ENCODE measurements at regions not wholly inside any gene's neighbourhood (a gene's known extent, or its start where the extent isn't known, plus 50 kb on each side); places are given as distances from the start of the nearest gene placed in this dataset.
"Not testable (repeated sequence)": the region's sequence is repeated elsewhere in the genome, so short reads cannot be mapped to it uniquely, and the experiment has no call there.

- intact Hi-C loops (cut with DNase I; ENCODE audit: low total_unique reads) = no loop called here
- DNase-seq (ENCODE audit: low spot score in 2 of 2) = no peak
- WGBS, 2 donors = 25 to 42% methylated on average over 2 of the region's 2 CpGs
- no peak overlapping the region for H3K4me3 ChIP-seq (ENCODE audit: low read depth, poor library complexity, severe bottlenecking)
- TF ChIP-seq POLR2A (IDR thresholded peaks at IDR 0.05) = no peak
- TF ChIP-seq, protein P1, sequence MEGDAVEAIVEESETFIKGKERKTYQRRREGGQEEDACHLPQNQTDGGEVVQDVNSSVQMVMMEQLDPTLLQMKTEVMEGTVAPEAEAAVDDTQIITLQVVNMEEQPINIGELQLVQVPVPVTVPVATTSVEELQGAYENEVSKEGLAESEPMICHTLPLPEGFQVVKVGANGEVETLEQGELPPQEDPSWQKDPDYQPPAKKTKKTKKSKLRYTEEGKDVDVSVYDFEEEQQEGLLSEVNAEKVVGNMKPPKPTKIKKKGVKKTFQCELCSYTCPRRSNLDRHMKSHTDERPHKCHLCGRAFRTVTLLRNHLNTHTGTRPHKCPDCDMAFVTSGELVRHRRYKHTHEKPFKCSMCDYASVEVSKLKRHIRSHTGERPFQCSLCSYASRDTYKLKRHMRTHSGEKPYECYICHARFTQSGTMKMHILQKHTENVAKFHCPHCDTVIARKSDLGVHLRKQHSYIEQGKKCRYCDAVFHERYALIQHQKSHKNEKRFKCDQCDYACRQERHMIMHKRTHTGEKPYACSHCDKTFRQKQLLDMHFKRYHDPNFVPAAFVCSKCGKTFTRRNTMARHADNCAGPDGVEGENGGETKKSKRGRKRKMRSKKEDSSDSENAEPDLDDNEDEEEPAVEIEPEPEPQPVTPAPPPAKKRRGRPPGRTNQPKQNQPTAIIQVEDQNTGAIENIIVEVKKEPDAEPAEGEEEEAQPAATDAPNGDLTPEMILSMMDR (IDR thresholded peaks at IDR 0.05) = no peak
These were observed 398.1 kb upstream of the ARPP21 start for GRCh38 chr3:35241236-35241635.

GRCh38 chr3:35254917-35255316 lies 384.4 kb upstream of the ARPP21 start:
- 19 to 41% methylated on average over 4 of the region's 4 CpGs for WGBS, 2 donors
- TF ChIP-seq, protein P1 (IDR thresholded peaks at IDR 0.05) = no peak
- H3K4me3 ChIP-seq (ENCODE audit: low read depth, poor library complexity, severe bottlenecking) = no peak overlapping the region
- intact Hi-C loops (cut with DNase I; ENCODE audit: low total_unique reads) = no loop called here
- no peak for DNase-seq (ENCODE audit: low spot score in 2 of 2)

GRCh38 chr3:35257641-35258040 lies 381.7 kb upstream of the ARPP21 start:
- no peak for DNase-seq (ENCODE audit: low spot score in 2 of 2)
- no peak overlapping the region for H3K4me3 ChIP-seq (ENCODE audit: low read depth, poor library complexity, severe bottlenecking)
- TF ChIP-seq, protein P1 (IDR thresholded peaks at IDR 0.05) = no peak
- TF ChIP-seq POLR2A (IDR thresholded peaks at IDR 0.05) = no peak
- intact Hi-C loops (cut with DNase I; ENCODE audit: low total_unique reads) = no loop called here

GRCh38 chr3:35262406-35262805 lies 376.9 kb upstream of the ARPP21 start:
- H3K4me3 ChIP-seq (ENCODE audit: low read depth, poor library complexity, severe bottlenecking) = no peak overlapping the region
- DNase-seq (ENCODE audit: low spot score in 2 of 2) = no peak
- TF ChIP-seq POLR2A (IDR thresholded peaks at IDR 0.05) = no peak
- intact Hi-C loops (cut with DNase I; ENCODE audit: low total_unique reads) = no loop called here

DNA sequence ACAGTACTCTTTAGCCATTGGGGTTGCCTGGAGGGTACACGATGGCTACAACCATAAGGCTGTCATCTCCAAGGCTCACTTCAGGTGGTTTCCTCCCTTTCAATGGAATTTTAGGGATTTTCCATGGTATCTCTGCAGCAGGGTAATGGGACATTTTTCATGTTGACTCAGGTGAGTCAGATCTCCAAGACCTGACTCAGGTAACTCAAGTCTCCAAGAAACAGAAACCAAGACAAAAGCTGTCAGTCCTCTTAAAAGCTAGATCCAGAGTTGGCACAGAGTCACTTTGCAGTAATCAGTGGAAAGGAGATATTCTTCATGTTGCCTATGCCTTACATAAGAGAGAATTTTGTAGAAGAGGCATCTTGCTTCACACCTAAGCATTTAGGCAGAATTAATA lies 375.8 kb upstream of the ARPP21 start:
- intact Hi-C loops (cut with DNase I; ENCODE audit: low total_unique reads) = no loop called here
- DNase-seq (ENCODE audit: low spot score in 2 of 2) = no peak
- H3K4me3 ChIP-seq (ENCODE audit: low read depth, poor library complexity, severe bottlenecking) = no peak overlapping the region
- TF ChIP-seq, protein P1 (IDR thresholded peaks at IDR 0.05) = no peak
- no peak for TF ChIP-seq POLR2A (IDR thresholded peaks at IDR 0.05)
- 76 to 83% methylated on average over 1 of the region's 1 CpG for WGBS, 2 donors

DNA sequence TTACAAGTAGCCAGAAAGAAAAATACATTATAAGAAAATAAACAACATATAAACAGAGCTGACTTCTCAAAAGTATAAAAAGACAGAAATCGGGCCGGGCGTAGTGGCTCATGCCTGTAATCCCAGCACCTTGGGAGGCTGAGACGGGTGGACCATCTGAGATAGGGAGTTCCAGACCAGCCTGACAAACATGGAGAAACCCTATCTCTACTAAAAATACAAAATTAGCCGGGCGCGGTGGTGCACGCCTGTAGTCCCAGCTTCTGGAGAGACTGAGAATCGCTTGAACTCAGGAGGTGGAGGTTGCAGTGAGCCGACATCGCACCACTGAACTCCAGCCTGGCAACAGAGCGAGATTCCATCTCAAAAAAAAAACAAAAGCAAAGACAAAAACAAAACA lies 373.3 kb upstream of the ARPP21 start:
- 92 to 97% methylated on average over 12 of the region's 12 CpGs for WGBS, 2 donors
- DNase-seq (ENCODE audit: low spot score in 2 of 2); H3K4me3 ChIP-seq (ENCODE audit: low read depth, poor library complexity, severe bottlenecking); intact Hi-C loops (cut with DNase I; ENCODE audit: low total_unique reads): not testable (repeated sequence)

- intact Hi-C loops (cut with DNase I; ENCODE audit: low total_unique reads) = no loop called here
- TF ChIP-seq, protein P1 (IDR thresholded peaks at IDR 0.05) = no peak
- no peak for TF ChIP-seq POLR2A (IDR thresholded peaks at IDR 0.05)
- no peak for DNase-seq (ENCODE audit: low spot score in 2 of 2)
- WGBS, 2 donors = 85 to 91% methylated on average over 2 of the region's 2 CpGs
- no peak overlapping the region for H3K4me3 ChIP-seq (ENCODE audit: low read depth, poor library complexity, severe bottlenecking)
These were observed 363.6 kb upstream of the ARPP21 start for GRCh38 chr3:35275768-35276167.

Data from lower leg skin (tissue), 4 donors.